ENCODE measurements at regions not wholly inside any gene's neighbourhood (a gene's known extent, or its start where the extent isn't known, plus 50 kb on each side); places are given as distances from the start of the nearest gene placed in this dataset.
"Not testable (repeated sequence)": the region's sequence is repeated elsewhere in the genome, so short reads cannot be mapped to it uniquely, and the experiment has no call there.

DNA sequence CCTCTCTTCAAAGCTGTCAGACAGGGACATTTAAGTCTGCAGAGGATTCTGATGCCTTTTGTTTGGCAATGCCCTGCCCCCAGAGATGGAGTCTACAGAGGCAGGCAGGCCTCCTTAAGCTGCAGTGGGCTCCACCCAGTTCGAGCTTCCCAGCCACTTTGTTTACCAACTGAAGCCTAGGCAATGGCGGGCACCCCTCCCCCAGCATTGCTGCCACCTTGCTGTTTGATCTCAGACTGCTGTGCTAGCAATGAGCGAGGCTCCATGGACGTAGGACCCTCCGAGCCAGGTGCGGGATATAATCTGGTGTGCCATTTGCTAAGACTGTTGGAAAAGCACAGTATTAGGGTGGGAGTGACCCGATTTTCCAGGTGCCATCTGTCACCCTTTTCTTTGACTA is 207.7 kb downstream of the OTOP1 start:
- TF ChIP-seq, protein P1, sequence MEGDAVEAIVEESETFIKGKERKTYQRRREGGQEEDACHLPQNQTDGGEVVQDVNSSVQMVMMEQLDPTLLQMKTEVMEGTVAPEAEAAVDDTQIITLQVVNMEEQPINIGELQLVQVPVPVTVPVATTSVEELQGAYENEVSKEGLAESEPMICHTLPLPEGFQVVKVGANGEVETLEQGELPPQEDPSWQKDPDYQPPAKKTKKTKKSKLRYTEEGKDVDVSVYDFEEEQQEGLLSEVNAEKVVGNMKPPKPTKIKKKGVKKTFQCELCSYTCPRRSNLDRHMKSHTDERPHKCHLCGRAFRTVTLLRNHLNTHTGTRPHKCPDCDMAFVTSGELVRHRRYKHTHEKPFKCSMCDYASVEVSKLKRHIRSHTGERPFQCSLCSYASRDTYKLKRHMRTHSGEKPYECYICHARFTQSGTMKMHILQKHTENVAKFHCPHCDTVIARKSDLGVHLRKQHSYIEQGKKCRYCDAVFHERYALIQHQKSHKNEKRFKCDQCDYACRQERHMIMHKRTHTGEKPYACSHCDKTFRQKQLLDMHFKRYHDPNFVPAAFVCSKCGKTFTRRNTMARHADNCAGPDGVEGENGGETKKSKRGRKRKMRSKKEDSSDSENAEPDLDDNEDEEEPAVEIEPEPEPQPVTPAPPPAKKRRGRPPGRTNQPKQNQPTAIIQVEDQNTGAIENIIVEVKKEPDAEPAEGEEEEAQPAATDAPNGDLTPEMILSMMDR (IDR thresholded peaks at IDR 0.05): not testable (repeated sequence)
- TF ChIP-seq POLR2A (IDR thresholded peaks at IDR 0.05): not testable (repeated sequence)

All from right lobe of liver (tissue), 4 donors.